ENCODE measurements at regions not wholly inside any gene's neighbourhood (a gene's known extent, or its start where the extent isn't known, plus 50 kb on each side); places are given as distances from the start of the nearest gene placed in this dataset.
"Not testable (repeated sequence)": the region's sequence is repeated elsewhere in the genome, so short reads cannot be mapped to it uniquely, and the experiment has no call there.

GRCh38 chr9:111271481-111272080, 58.4 kb downstream of the OR2K2 start:
- Histone ChIP-seq H3K4me1 (ENCODE audit: control insufficient read depth, low read length) (no peaks in the 10 kb centered on the region), H3K4me3 (ENCODE audit: low read length) (no peak overlapping the region), H4K20me1 (ENCODE audit: control insufficient read depth, insufficient read depth, low read depth, low read length) (no peaks in the 10 kb centered on the region), H3K9me3 (ENCODE audit: control insufficient read depth, insufficient read depth, low read length) (no peaks in the 10 kb centered on the region), H3K27ac (ENCODE audit: low read depth, low read length) (no peak overlapping the region), H3K79me2 (ENCODE audit: control insufficient read depth, low read length) (no peaks in the 10 kb centered on the region), H3K9me2 (replicated peaks; ENCODE audit: control insufficient read depth, low read length) (no peaks in the 10 kb centered on the region), H3K36me3 (ENCODE audit: control insufficient read depth, low read length) (no peaks in the 10 kb centered on the region), H3F3A (ENCODE audit: control insufficient read depth, insufficient read depth) (no peaks in the 10 kb centered on the region), H3K27me3 (ENCODE audit: control insufficient read depth, low read length) (no peaks in the 10 kb centered on the region), H3K4me2 (ENCODE audit: low read length) (no peak overlapping the region)
- TF ChIP-seq EZH2phosphoT487 (IDR thresholded peaks at IDR 0.05; ENCODE audit: borderline replicate concordance, low read length) (no peak), CTCF (IDR thresholded peaks at IDR 0.05; ENCODE audit: low read depth, low read length, poor library complexity, severe bottlenecking) (no peak)

- no peaks in the 10 kb centered on the region for H3K27me3 ChIP-seq (ENCODE audit: control insufficient read depth, low read length)
- no peak for TF ChIP-seq CTCF (IDR thresholded peaks at IDR 0.05; ENCODE audit: low read depth, low read length, poor library complexity, severe bottlenecking)
- TF ChIP-seq EZH2phosphoT487 (IDR thresholded peaks at IDR 0.05; ENCODE audit: borderline replicate concordance, low read length) = no peak
- H3K9me3 ChIP-seq (ENCODE audit: control insufficient read depth, insufficient read depth, low read length) = no peaks in the 10 kb centered on the region; the same call in 1 of the 2 replicates
- no peak overlapping the region for H3K27ac ChIP-seq (ENCODE audit: low read depth, low read length)
- no peaks in the 10 kb centered on the region for H3K79me2 ChIP-seq (ENCODE audit: control insufficient read depth, low read length)
- no peaks in the 10 kb centered on the region for H3F3A ChIP-seq (ENCODE audit: control insufficient read depth, insufficient read depth)
- H4K20me1 ChIP-seq (ENCODE audit: control insufficient read depth, insufficient read depth, low read depth, low read length) = no peaks in the 10 kb centered on the region
- H3K4me3 ChIP-seq (ENCODE audit: low read length) = no peak overlapping the region
- no peaks in the 10 kb centered on the region for H3K9me2 ChIP-seq (replicated peaks; ENCODE audit: control insufficient read depth, low read length)
- H3K4me1 ChIP-seq (ENCODE audit: control insufficient read depth, low read length) = no peaks in the 10 kb centered on the region
- H3K4me2 ChIP-seq (ENCODE audit: low read length) = no peak overlapping the region
- no peaks in the 10 kb centered on the region for H3K36me3 ChIP-seq (ENCODE audit: control insufficient read depth, low read length)
These were observed 59.0 kb downstream of the OR2K2 start for GRCh38 chr9:111271047-111271446.

DNA sequence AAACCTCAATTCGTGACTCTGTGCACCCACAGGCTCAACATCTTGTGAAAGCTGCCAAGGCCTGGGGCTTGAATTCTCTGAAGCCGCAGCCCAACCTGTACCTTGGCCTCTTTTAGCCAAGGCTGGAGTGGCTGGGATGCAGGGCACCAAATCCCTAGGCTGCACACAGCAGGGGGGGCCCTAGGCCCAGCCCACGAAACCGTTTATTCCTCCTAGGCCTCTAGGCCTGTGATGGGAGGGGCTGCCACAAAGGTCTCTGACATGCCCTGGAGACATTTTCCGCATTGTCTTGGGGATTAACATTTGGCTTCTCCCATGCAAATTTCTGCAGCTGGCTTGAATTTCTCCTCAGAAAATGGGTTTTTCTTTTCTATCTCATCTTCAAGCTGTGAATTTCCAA, 64.0 kb downstream of the OR2K2 start:
- not testable (repeated sequence) for H3K9me3 ChIP-seq (ENCODE audit: control insufficient read depth, insufficient read depth, low read length); H3F3A ChIP-seq (ENCODE audit: control insufficient read depth, insufficient read depth); H3K79me2 ChIP-seq (ENCODE audit: control insufficient read depth, low read length); H3K4me1 ChIP-seq (ENCODE audit: control insufficient read depth, low read length); H3K4me3 ChIP-seq (ENCODE audit: low read length); H3K27ac ChIP-seq (ENCODE audit: low read depth, low read length); H3K4me2 ChIP-seq (ENCODE audit: low read length); H3K36me3 ChIP-seq (ENCODE audit: control insufficient read depth, low read length); H3K27me3 ChIP-seq (ENCODE audit: control insufficient read depth, low read length); H3K9me2 ChIP-seq (replicated peaks; ENCODE audit: control insufficient read depth, low read length); H4K20me1 ChIP-seq (ENCODE audit: control insufficient read depth, insufficient read depth, low read depth, low read length)

- H3K36me3 ChIP-seq (ENCODE audit: control insufficient read depth, low read length) = no peaks in the 10 kb centered on the region
- H3K4me2 ChIP-seq (ENCODE audit: low read length) = no peak overlapping the region
- no peak overlapping the region for H3K27ac ChIP-seq (ENCODE audit: low read depth, low read length)
- H3K4me3 ChIP-seq (ENCODE audit: low read length) = no peak overlapping the region
- H4K20me1 ChIP-seq (ENCODE audit: control insufficient read depth, insufficient read depth, low read depth, low read length) = no peaks in the 10 kb centered on the region
- no peak for TF ChIP-seq EZH2phosphoT487 (IDR thresholded peaks at IDR 0.05; ENCODE audit: borderline replicate concordance, low read length)
- no peak for TF ChIP-seq CTCF (IDR thresholded peaks at IDR 0.05; ENCODE audit: low read depth, low read length, poor library complexity, severe bottlenecking)
- H3F3A ChIP-seq (ENCODE audit: control insufficient read depth, insufficient read depth) = no peaks in the 10 kb centered on the region
- no peaks in the 10 kb centered on the region for H3K9me2 ChIP-seq (replicated peaks; ENCODE audit: control insufficient read depth, low read length)
- no peaks in the 10 kb centered on the region; the same call in 1 of the 2 replicates for H3K9me3 ChIP-seq (ENCODE audit: control insufficient read depth, insufficient read depth, low read length)
- H3K79me2 ChIP-seq (ENCODE audit: control insufficient read depth, low read length) = no peaks in the 10 kb centered on the region
- H3K4me1 ChIP-seq (ENCODE audit: control insufficient read depth, low read length) = no peaks in the 10 kb centered on the region
- no peaks in the 10 kb centered on the region for H3K27me3 ChIP-seq (ENCODE audit: control insufficient read depth, low read length)
These were observed 66.9 kb downstream of the OR2K2 start for GRCh38 chr9:111263116-111263515.
